DND-41 (cell line): ENCODE measurements at regions not wholly inside any gene's neighbourhood (a gene's known extent, or its start where the extent isn't known, plus 50 kb on each side); places are given as distances from the start of the nearest gene placed in this dataset.

ENCODE experiments used
- ATAC-seq: fragments of 200-7000 bp; cut with Tn5 transposase; 3 replicates; pipeline ENCODE4 v1.9.1; 2021; ENCODE audit warnings: low read depth; ENCODE audit not compliant: insufficient read depth
- DNase-seq: peaks from one replicate; pipeline ENCODE4 v3.0.0-alpha.2; 2020
- H2AFZ ChIP-seq: 2 replicates; pipeline ENCODE4 v1.6.0; 2012; ENCODE audit warnings: low read depth, low read length
- H3K27ac ChIP-seq: 2 replicates; pipeline ENCODE4 v1.5.1; 2012; ENCODE audit warnings: low read length, inconsistent platforms
- H3K27me3 ChIP-seq: fragments of 200-600 bp; sonication (generic); 2 replicates; pipeline ENCODE4 v1.6.0; 2012; ENCODE audit warnings: low read length, mild to moderate bottlenecking, inconsistent platforms; ENCODE audit not compliant: insufficient read depth, poor library complexity
- H3K36me3 ChIP-seq: 2 replicates; pipeline ENCODE4 v1.5.1; 2012; ENCODE audit warnings: low read length, inconsistent platforms; ENCODE audit not compliant: insufficient read depth
- H3K4me1 ChIP-seq: 2 replicates; pipeline ENCODE4 v1.5.1; 2012; ENCODE audit warnings: mild to moderate bottlenecking, low read length; ENCODE audit not compliant: insufficient read depth
- H3K4me2 ChIP-seq: 2 replicates; pipeline ENCODE4 v1.6.0; 2012; ENCODE audit warnings: mild to moderate bottlenecking, moderate library complexity, low read length, inconsistent platforms; ENCODE audit not compliant: insufficient read depth
- H3K4me3 ChIP-seq, 2 experiments: fragments of 200-600 bp in 1 of 2; shearing (Covaris generic) in 1 of 2; 2 replicates each; pipeline ENCODE4 v1.5.1; 2012 to 2016; ENCODE audit warnings: inconsistent platforms in 2 of 2, low read length in 2 of 2, mild to moderate bottlenecking in 2 of 2, low read depth in 1 of 2, moderate library complexity in 1 of 2
- H3K79me2 ChIP-seq: 2 replicates; pipeline ENCODE4 v1.6.0; 2012; ENCODE audit warnings: low read length, inconsistent platforms; ENCODE audit not compliant: insufficient read depth
- H3K9ac ChIP-seq: 2 replicates; pipeline ENCODE4 v1.6.0; 2012; ENCODE audit warnings: low read depth, mild to moderate bottlenecking, inconsistent platforms, low read length, moderate library complexity
- H3K9me3 ChIP-seq: 2 replicates; pipeline ENCODE4 v1.5.1; 2012; ENCODE audit warnings: low read length, moderate library complexity, mild to moderate bottlenecking, inconsistent platforms; ENCODE audit not compliant: insufficient read depth, severe bottlenecking
- H4K20me1 ChIP-seq: 2 replicates; pipeline ENCODE4 v1.6.0; 2012; ENCODE audit warnings: low read length; ENCODE audit not compliant: insufficient read depth
- EZH2 ChIP-seq: IDR thresholded peaks from 3 replicates; pipeline ENCODE4 v1.6.1; 2012; ENCODE audit warnings: borderline replicate concordance, low read depth, mild to moderate bottlenecking, moderate library complexity, low read length, inconsistent platforms; ENCODE audit not compliant: severe bottlenecking
- TF ChIP-seq, protein P1 (sequence below): IDR thresholded peaks from 2 replicates; pipeline ENCODE4 v1.5.1; 2012; ENCODE audit warnings: borderline replicate concordance, low read length, moderate library complexity, mild to moderate bottlenecking; ENCODE audit not compliant: poor library complexity, severe bottlenecking; ENCODE audit errors: extremely low read depth

DNA sequence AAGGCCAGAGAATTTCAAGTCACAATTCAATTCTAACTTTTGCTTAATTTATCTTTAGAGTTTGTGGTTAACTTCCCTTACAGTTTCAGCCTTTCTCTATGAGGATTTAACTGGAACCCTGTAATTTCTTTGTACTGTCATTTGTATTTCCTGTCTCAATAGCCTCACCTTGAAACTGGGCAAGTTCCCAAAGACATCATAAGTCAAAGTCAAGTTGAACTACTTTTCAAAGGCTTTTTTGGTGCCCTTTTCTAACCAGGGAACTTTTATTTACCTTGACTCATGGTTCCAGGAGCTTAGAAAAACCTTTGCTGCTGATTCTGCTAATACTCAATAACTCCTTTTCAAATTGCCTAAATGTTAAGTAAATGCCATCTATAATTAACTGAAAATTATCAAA lies 200.8 kb upstream of the KRR1 start:
- Histone ChIP-seq H3K79me2 (no peaks in the 10 kb centered on the region), H3K9me3 (no peaks in the 10 kb centered on the region), H3K4me3 (no peak overlapping the region), H2AFZ (no peak overlapping the region), H3K9ac (no peak overlapping the region), H3K27ac (no peak overlapping the region), H3K36me3 (no peaks in the 10 kb centered on the region), H3K4me2 (no peak overlapping the region), H3K27me3 (no peaks in the 10 kb centered on the region), H4K20me1 (no peaks in the 10 kb centered on the region), H3K4me1 (peaks cover 15% of the 10 kb centered on the region)
- DNase-seq (no peak), ATAC-seq (peak; percentile 64)
- TF ChIP-seq, protein P1, sequence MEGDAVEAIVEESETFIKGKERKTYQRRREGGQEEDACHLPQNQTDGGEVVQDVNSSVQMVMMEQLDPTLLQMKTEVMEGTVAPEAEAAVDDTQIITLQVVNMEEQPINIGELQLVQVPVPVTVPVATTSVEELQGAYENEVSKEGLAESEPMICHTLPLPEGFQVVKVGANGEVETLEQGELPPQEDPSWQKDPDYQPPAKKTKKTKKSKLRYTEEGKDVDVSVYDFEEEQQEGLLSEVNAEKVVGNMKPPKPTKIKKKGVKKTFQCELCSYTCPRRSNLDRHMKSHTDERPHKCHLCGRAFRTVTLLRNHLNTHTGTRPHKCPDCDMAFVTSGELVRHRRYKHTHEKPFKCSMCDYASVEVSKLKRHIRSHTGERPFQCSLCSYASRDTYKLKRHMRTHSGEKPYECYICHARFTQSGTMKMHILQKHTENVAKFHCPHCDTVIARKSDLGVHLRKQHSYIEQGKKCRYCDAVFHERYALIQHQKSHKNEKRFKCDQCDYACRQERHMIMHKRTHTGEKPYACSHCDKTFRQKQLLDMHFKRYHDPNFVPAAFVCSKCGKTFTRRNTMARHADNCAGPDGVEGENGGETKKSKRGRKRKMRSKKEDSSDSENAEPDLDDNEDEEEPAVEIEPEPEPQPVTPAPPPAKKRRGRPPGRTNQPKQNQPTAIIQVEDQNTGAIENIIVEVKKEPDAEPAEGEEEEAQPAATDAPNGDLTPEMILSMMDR = no peak
- TF ChIP-seq EZH2 = no peak

DNA sequence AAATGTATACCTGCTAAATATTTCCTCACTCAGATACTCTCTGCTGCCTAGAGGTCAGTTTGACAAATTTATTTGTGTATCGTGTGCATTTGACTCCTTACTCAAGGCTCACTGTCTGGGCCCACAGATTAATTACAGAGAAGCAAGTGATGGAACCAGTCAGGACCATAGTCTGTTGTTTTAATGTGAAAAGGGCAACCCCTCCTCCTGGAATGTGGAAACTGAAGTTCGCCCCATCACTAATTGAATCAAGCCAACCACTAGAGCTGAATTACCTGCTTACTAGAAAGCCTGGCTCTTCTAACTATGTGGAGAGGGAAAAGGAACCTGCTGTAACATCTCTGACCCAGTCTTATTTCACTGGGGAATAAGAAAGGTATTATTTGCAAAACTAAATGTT lies 199.9 kb upstream of the KRR1 start:
- Histone ChIP-seq H3K27me3 (no peaks in the 10 kb centered on the region), H3K9me3 (no peaks in the 10 kb centered on the region), H3K4me3 (no peak overlapping the region), H3K4me2 (no peak overlapping the region), H3K9ac (no peak overlapping the region), H3K4me1 (peaks cover 24% of the 10 kb centered on the region), H3K79me2 (no peaks in the 10 kb centered on the region), H3K36me3 (no peaks in the 10 kb centered on the region), H3K27ac (no peak overlapping the region), H4K20me1 (no peaks in the 10 kb centered on the region), H2AFZ (no peak overlapping the region)
- ATAC-seq = no peak
- TF ChIP-seq EZH2 = no peak
- TF ChIP-seq, protein P1 = no peak
- no peak for DNase-seq

- H3K27ac ChIP-seq = no peak overlapping the region
- DNase-seq = no peak
- H3K4me3 ChIP-seq = no peak overlapping the region
- H3K4me1 ChIP-seq = peaks cover 28% of the 10 kb centered on the region
- H3K27me3 ChIP-seq = no peaks in the 10 kb centered on the region
- H3K79me2 ChIP-seq = no peaks in the 10 kb centered on the region
- H3K9me3 ChIP-seq = no peaks in the 10 kb centered on the region
- H3K36me3 ChIP-seq = no peaks in the 10 kb centered on the region
- no peaks in the 10 kb centered on the region for H4K20me1 ChIP-seq
- no peak overlapping the region for H3K9ac ChIP-seq
- no peak for ATAC-seq
- H2AFZ ChIP-seq = no peak overlapping the region
- no peak overlapping the region for H3K4me2 ChIP-seq
- TF ChIP-seq, protein P1 = no peak
- no peak for TF ChIP-seq EZH2
Observed at GRCh38 chr12:75710361-75711069, 199.1 kb upstream of the KRR1 start.

DNA sequence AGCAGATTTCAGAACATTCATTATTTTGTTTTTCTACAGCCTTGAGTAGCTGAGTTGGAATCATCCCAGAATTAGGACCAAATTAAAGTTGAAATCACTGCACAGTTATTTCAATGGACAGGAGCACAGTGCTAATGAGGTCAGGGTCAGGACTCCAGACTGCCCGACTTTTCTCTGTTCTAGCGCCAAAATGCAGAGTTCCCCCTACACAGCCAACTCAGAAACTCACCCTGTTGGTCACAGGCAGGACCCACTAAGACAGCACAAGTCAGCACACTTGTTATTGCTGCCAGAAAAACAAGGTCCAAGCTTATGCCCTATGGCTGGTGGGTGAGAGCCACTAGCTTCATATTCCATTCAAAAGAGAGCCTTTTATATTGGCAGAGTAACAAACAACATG lies 198.1 kb upstream of the KRR1 start:
- no peaks in the 10 kb centered on the region for H3K9me3 ChIP-seq
- H2AFZ ChIP-seq = no peak overlapping the region
- H3K4me3 ChIP-seq = no peak overlapping the region
- no peaks in the 10 kb centered on the region for H4K20me1 ChIP-seq
- H3K27me3 ChIP-seq = no peaks in the 10 kb centered on the region
- peaks cover 28% of the 10 kb centered on the region for H3K4me1 ChIP-seq
- DNase-seq (no peak), ATAC-seq (no peak)
- no peaks in the 10 kb centered on the region for H3K36me3 ChIP-seq
- no peak overlapping the region for H3K27ac ChIP-seq
- no peak overlapping the region for H3K9ac ChIP-seq
- TF ChIP-seq, protein P1 = no peak
- TF ChIP-seq EZH2 = no peak
- H3K79me2 ChIP-seq = no peaks in the 10 kb centered on the region
- H3K4me2 ChIP-seq = no peak overlapping the region
